ENCODE measurements at regions not wholly inside any gene's neighbourhood (a gene's known extent, or its start where the extent isn't known, plus 50 kb on each side); places are given as distances from the start of the nearest gene placed in this dataset.

GRCh38 chr18:39360072-39360471 lies 1794.5 kb upstream of the CELF4 start:
- TF ChIP-seq ZNF274 (IDR thresholded peaks at IDR 0.05; ENCODE audit: low read depth, low read length) (no peak), SUZ12 (IDR thresholded peaks at IDR 0.05; ENCODE audit: extremely low read depth, insufficient read depth, insufficient read length) (no peak), YY1 (IDR thresholded peaks at IDR 0.05; ENCODE audit: insufficient read depth, insufficient read length) (no peak)

All from NT2/D1 (cell line).